Cardiac fibroblast (primary cell): ENCODE measurements at regions not wholly inside any gene's neighbourhood (a gene's known extent, or its start where the extent isn't known, plus 50 kb on each side); places are given as distances from the start of the nearest gene placed in this dataset.

Source experiments
- DNase-seq, 2 donors: peaks; one replicate each; pipeline versions ENCODE4 v3.0.0 to v3.0.0-alpha.2; 2010; ENCODE audit warnings: low read depth in 2 of 2
- H3K4me3 ChIP-seq, 2 donors: replicated peaks in 1 of 2; 1 replicate in 1 of 2; 2 replicates in 1 of 2; pipeline ENCODE4 v1.5.1; 2011; ENCODE audit warnings: low read depth in 2 of 2, low read length in 2 of 2, mild to moderate bottlenecking in 2 of 2, moderate library complexity in 1 of 2
- CTCF ChIP-seq: IDR thresholded peaks from one replicate; pipeline ENCODE4 v1.5.1; 2011; ENCODE audit warnings: low read depth, mild to moderate bottlenecking, low read length, inconsistent platforms

GRCh38 chr2:216770050-216770449 is 74.7 kb upstream of the IGFBP5 start:
- H3K4me3 ChIP-seq = no peak overlapping the region
- DNase-seq = no peak
- TF ChIP-seq CTCF = no peak

GRCh38 chr2:216769626-216770025 is 74.3 kb upstream of the IGFBP5 start:
- H3K4me3 ChIP-seq = no peak overlapping the region
- TF ChIP-seq CTCF = no peak
- DNase-seq = no peak

- peak in 1 of 2 donors; percentile 43 for DNase-seq
- no peak overlapping the region for H3K4me3 ChIP-seq
- peak; percentile 14 for TF ChIP-seq CTCF
Measured at GRCh38 chr2:216768908-216769411, 73.6 kb upstream of the IGFBP5 start.

GRCh38 chr2:216765761-216766262 is 70.5 kb upstream of the IGFBP5 start:
- peak; percentile 7 for TF ChIP-seq CTCF
- H3K4me3 ChIP-seq = no peak overlapping the region
- DNase-seq = peak in 1 of 2 donors; percentile 38

- TF ChIP-seq CTCF = no peak
Measured at GRCh38 chr2:216763396-216763795, 68.0 kb upstream of the IGFBP5 start.

GRCh38 chr2:216761809-216762208 is 66.5 kb upstream of the IGFBP5 start:
- no peak overlapping the region for H3K4me3 ChIP-seq
- DNase-seq = no peak
- TF ChIP-seq CTCF = no peak

More at GRCh38 chr2:216763396-216763795, 68.0 kb upstream of the IGFBP5 start:
- no peak for DNase-seq
- H3K4me3 ChIP-seq = no peak overlapping the region

GRCh38 chr2:216761133-216761532 is 65.8 kb upstream of the IGFBP5 start:
- no peak overlapping the region for H3K4me3 ChIP-seq
- no peak for DNase-seq
- TF ChIP-seq CTCF = no peak
